ENCODE measurements at regions not wholly inside any gene's neighbourhood (a gene's known extent, or its start where the extent isn't known, plus 50 kb on each side); places are given as distances from the start of the nearest gene placed in this dataset.

GRCh38 chr9:87243602-87244001 lies 254.1 kb upstream of the DAPK1 start (continued):
- no peak for TF ChIP-seq KDM1A (IDR thresholded peaks at IDR 0.05; ENCODE audit: borderline replicate concordance, low read length)
- TF ChIP-seq CHD1 (IDR thresholded peaks at IDR 0.05; ENCODE audit: low read depth, low read length), result no peak
- TF ChIP-seq SIRT6 (IDR thresholded peaks at IDR 0.05; ENCODE audit: low read length), result no peak
